CD14-positive monocyte (primary cell): ENCODE measurements at regions not wholly inside any gene's neighbourhood (a gene's known extent, or its start where the extent isn't known, plus 50 kb on each side); places are given as distances from the start of the nearest gene placed in this dataset.

Source experiments
- DNase-seq, 3 donors: peaks; one replicate each; pipeline ENCODE4 v3.0.0-alpha.2; 2011 to 2022
- H2AFZ ChIP-seq: 2 replicates; pipeline ENCODE4 v1.6.0; 2012; ENCODE audit warnings: mild to moderate bottlenecking, low read depth, low read length, inconsistent platforms; ENCODE audit not compliant: insufficient read depth, poor library complexity, severe bottlenecking
- H3K27ac ChIP-seq, 2 donors: 1 replicate in 1 of 2; 2 replicates in 1 of 2; pipeline ENCODE4 v1.5.1; 2012 to 2013; ENCODE audit warnings: low read length in 2 of 2, control low read depth in 1 of 2, inconsistent platforms in 1 of 2, low read depth in 1 of 2, mild to moderate bottlenecking in 1 of 2
- H3K27me3 ChIP-seq, 2 donors: one replicate each; pipeline versions ENCODE4 v1.6.0 to v1.6.1; 2011 to 2013; ENCODE audit warnings: low read length in 2 of 2; ENCODE audit not compliant: control insufficient read depth in 2 of 2, insufficient read depth in 2 of 2
- H3K36me3 ChIP-seq, 2 donors: replicated peaks in 1 of 2; 1 replicate in 1 of 2; 2 replicates in 1 of 2; pipeline versions ENCODE4 v1.5.1 to v1.6.1; 2012 to 2013; ENCODE audit warnings: low read length in 2 of 2, control low read depth in 1 of 2, inconsistent platforms in 1 of 2, mild to moderate bottlenecking in 1 of 2; ENCODE audit not compliant: insufficient read depth in 2 of 2, control insufficient read depth in 1 of 2
- H3K4me1 ChIP-seq, 2 donors: 1 replicate in 1 of 2; 2 replicates in 1 of 2; pipeline versions ENCODE4 v1.5.1 to v1.6.1; 2012 to 2013; ENCODE audit warnings: low read length in 2 of 2, control low read depth in 1 of 2, inconsistent platforms in 1 of 2, mild to moderate bottlenecking in 1 of 2, moderate library complexity in 1 of 2; ENCODE audit not compliant: insufficient read depth in 2 of 2, control insufficient read depth in 1 of 2
- H3K4me2 ChIP-seq: replicated peaks from 2 replicates; pipeline ENCODE3; 2012; ENCODE audit warnings: low read length, moderate library complexity, mild to moderate bottlenecking; ENCODE audit not compliant: poor library complexity, severe bottlenecking; ENCODE audit errors: extremely low read depth
- H3K4me3 ChIP-seq, 3 experiments: fragments of 200-600 bp in 1 of 3; sonication (generic) in 1 of 3; replicated peaks in 1 of 3; 1 replicate in 2 of 3; 2 replicates in 1 of 3; pipeline ENCODE4 v1.5.1; 2011 to 2013; ENCODE audit warnings: low read length in 3 of 3, mild to moderate bottlenecking in 3 of 3, control low read depth in 2 of 3, low read depth in 2 of 3, inconsistent platforms in 1 of 3, moderate library complexity in 1 of 3
- H3K79me2 ChIP-seq: 2 replicates; pipeline ENCODE4 v1.6.0; 2012; ENCODE audit warnings: mild to moderate bottlenecking, control low read depth, inconsistent platforms, low read length, moderate library complexity; ENCODE audit not compliant: insufficient read depth
- H3K9ac ChIP-seq: 2 replicates; pipeline ENCODE4 v1.6.0; 2017; ENCODE audit warnings: low read length, mild to moderate bottlenecking; ENCODE audit not compliant: insufficient read depth, poor library complexity, severe bottlenecking
- H3K9me3 ChIP-seq, 2 donors: replicated peaks in 1 of 2; 1 replicate in 1 of 2; 2 replicates in 1 of 2; pipeline versions ENCODE4 v1.5.1 to v1.6.1; 2012 to 2013; ENCODE audit warnings: low read length in 2 of 2, control low read depth in 1 of 2; ENCODE audit not compliant: control insufficient read depth in 1 of 2, insufficient read depth in 1 of 2
- H4K20me1 ChIP-seq: 2 replicates; pipeline ENCODE4 v1.6.0; 2012; ENCODE audit warnings: mild to moderate bottlenecking, low read length, control low read depth, moderate library complexity; ENCODE audit not compliant: insufficient read depth
- H3K27ac Mint-ChIP-seq, 7 donors: one replicate each; pipeline ENCODE4 v1.8.0; 2020; ENCODE audit warnings: mild to moderate bottlenecking in 7 of 7, mixed read lengths in 7 of 7, moderate library complexity in 6 of 7, inconsistent platforms in 2 of 7
- H3K27me3 Mint-ChIP-seq, 3 donors: one replicate each; pipeline ENCODE4 v1.8.0; 2021 to 2022; ENCODE audit warnings: low read depth in 3 of 3, mild to moderate bottlenecking in 3 of 3, mixed read lengths in 3 of 3, moderate library complexity in 3 of 3, inconsistent platforms in 1 of 3
- H3K36me3 Mint-ChIP-seq, 2 donors: one replicate each; pipeline ENCODE4 v1.8.0; 2020; ENCODE audit warnings: mixed read lengths in 2 of 2, inconsistent platforms in 1 of 2, mild to moderate bottlenecking in 1 of 2
- H3K4me1 Mint-ChIP-seq: one replicate; pipeline ENCODE4 v1.8.0; 2020; ENCODE audit warnings: mild to moderate bottlenecking, mixed read lengths
- H3K4me3 Mint-ChIP-seq, 2 donors: one replicate each; pipeline ENCODE4 v1.8.0; 2020; ENCODE audit warnings: mild to moderate bottlenecking in 2 of 2, mixed read lengths in 2 of 2, moderate library complexity in 1 of 2
- H3K9me3 Mint-ChIP-seq, 7 donors: one replicate each; pipeline ENCODE4 v1.8.0; 2020 to 2022; ENCODE audit warnings: mixed read lengths in 7 of 7, mild to moderate bottlenecking in 6 of 7, moderate library complexity in 6 of 7, inconsistent platforms in 2 of 7
- CTCF ChIP-seq: fragments of 200-600 bp; IDR thresholded peaks from one replicate; pipeline ENCODE4 v1.8.0; 2022; ENCODE audit warnings: antibody characterized with exemption, mild to moderate bottlenecking
- WGBS: methylation state at CpG from one replicate; pipeline ENCODE4 v1.1.5; 2013; ENCODE audit warnings: missing lambda C conversion rate; ENCODE audit not compliant: insufficient coverage; 5-methylcytosine and 5-hydroxymethylcytosine counted together
- intact Hi-C, 2 donors: fragments of 100-400 bp; cut with micrococcal nuclease; formaldehyde crosslinking; loops; one replicate each; pipeline versions ENCODE4 v1.15.0 to v1.15.1; 2023

DNA sequence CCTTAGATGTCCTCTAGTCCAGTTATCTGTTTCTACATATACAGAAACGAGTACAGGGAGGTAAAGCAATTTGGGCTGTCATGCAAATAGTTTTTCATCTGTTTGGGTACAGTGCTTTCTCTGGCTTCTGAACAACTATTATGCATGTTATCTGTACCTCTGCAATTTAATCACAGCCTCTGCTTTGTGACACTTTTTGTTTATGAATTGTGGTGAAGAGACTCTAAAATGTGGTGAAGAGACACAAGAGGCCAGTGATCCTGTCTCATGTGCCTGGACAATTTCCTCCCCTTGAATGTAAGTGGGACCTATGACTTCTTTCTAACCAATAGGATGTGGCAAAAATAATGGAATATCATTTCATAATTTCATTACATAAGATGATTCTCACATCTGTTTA is 130.3 kb upstream of the ARHGAP42 start:
- H3K9me3 ChIP-seq = no peaks in the 10 kb centered on the region
- no peak overlapping the region for H3K27ac ChIP-seq
- intact Hi-C loops = no loop called here
- DNase-seq = no peak
- no peaks in the 10 kb centered on the region for H3K27me3 ChIP-seq
- H3K4me2 ChIP-seq = no peak overlapping the region
- H3K79me2 ChIP-seq = no peaks in the 10 kb centered on the region
- H3K4me1 ChIP-seq = no peaks in the 10 kb centered on the region
- H4K20me1 ChIP-seq = no peaks in the 10 kb centered on the region
- no peaks in the 10 kb centered on the region for H3K27me3 Mint-ChIP-seq
- no peaks in the 10 kb centered on the region for H3K36me3 Mint-ChIP-seq
- no peak for TF ChIP-seq CTCF
- no peak overlapping the region for H3K4me3 Mint-ChIP-seq
- no CpG with 5 or more reads among the region's 1 CpG for WGBS
- no peak overlapping the region for H3K27ac Mint-ChIP-seq
- H3K36me3 ChIP-seq = no peaks in the 10 kb centered on the region
- no peak overlapping the region for H2AFZ ChIP-seq
- H3K4me1 Mint-ChIP-seq = no peaks in the 10 kb centered on the region
- H3K4me3 ChIP-seq = no peak overlapping the region
- no peak overlapping the region for H3K9ac ChIP-seq
- no peaks in the 10 kb centered on the region for H3K9me3 Mint-ChIP-seq

GRCh38 chr11:100557830-100558611 is 129.1 kb upstream of the ARHGAP42 start:
- intact Hi-C loops = no loop called here
- no peak overlapping the region for H2AFZ ChIP-seq
- no peaks in the 10 kb centered on the region for H3K9me3 Mint-ChIP-seq
- no peak overlapping the region for H3K4me2 ChIP-seq
- DNase-seq = no peak
- H3K27ac Mint-ChIP-seq = no peak overlapping the region
- 80% methylated on average over 1 of the region's 8 CpGs for WGBS
- H3K79me2 ChIP-seq = no peaks in the 10 kb centered on the region
- no peak for TF ChIP-seq CTCF
- no peak overlapping the region for H3K9ac ChIP-seq
- no peaks in the 10 kb centered on the region for H3K36me3 ChIP-seq
- H3K9me3 ChIP-seq = no peaks in the 10 kb centered on the region
- no peak overlapping the region for H3K4me3 Mint-ChIP-seq
- H3K27me3 ChIP-seq = no peaks in the 10 kb centered on the region
- H3K4me3 ChIP-seq = no peak overlapping the region
- no peaks in the 10 kb centered on the region for H3K27me3 Mint-ChIP-seq
- no peak overlapping the region for H3K27ac ChIP-seq
- H3K4me1 Mint-ChIP-seq = no peaks in the 10 kb centered on the region
- H4K20me1 ChIP-seq = no peaks in the 10 kb centered on the region
- H3K4me1 ChIP-seq = no peaks in the 10 kb centered on the region
- H3K36me3 Mint-ChIP-seq = no peaks in the 10 kb centered on the region
